Stimulated activated CD4-positive, alpha-beta T cell treated with anti-CD3 and anti-CD28 coated beads, Interleukin-12 subunit alpha, Interleukin-12 subunit beta, amount 100 ng/mL, for 24 hours (primary cell): ENCODE measurements at regions not wholly inside any gene's neighbourhood (a gene's known extent, or its start where the extent isn't known, plus 50 kb on each side); places are given as distances from the start of the nearest gene placed in this dataset.

Experiments
- DNase-seq, 2 experiments: peaks; one replicate each; pipeline ENCODE4 v3.0.0-alpha.2; 2020; ENCODE audit warnings: low read depth in 2 of 2

- DNase-seq = no peak
These were observed 1391.1 kb downstream of the SUCLG1 start for GRCh38 chr2:83067947-83068346.

GRCh38 chr2:83063933-83064332 is 1395.1 kb downstream of the SUCLG1 start:
- DNase-seq = no peak

- no peak for DNase-seq
These were observed 1395.6 kb downstream of the SUCLG1 start for GRCh38 chr2:83063511-83063910.

DNA sequence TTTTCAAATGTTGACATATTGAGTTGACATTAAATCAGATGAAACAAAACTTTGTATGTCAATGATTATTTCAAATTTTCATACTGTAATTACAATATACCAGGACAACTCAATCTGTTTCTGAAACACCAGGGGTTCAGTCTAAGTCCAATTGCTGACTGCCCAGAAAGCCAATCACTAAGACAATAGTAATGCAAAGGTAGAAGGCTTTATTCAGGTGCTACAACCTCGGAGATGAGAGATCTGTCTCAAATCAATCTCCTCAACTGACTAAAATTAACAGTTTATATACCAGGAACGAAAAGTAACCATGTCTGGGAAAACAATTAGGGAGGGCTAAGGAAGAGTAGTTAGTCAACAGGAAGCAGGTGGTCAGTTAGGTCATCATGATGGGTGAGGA is 1400.4 kb downstream of the SUCLG1 start:
- no peak for DNase-seq

GRCh38 chr2:83055376-83056010 is 1403.6 kb downstream of the SUCLG1 start:
- DNase-seq = no peak

- DNase-seq = no peak
These were observed 1404.3 kb downstream of the SUCLG1 start for GRCh38 chr2:83054751-83055150.

DNA sequence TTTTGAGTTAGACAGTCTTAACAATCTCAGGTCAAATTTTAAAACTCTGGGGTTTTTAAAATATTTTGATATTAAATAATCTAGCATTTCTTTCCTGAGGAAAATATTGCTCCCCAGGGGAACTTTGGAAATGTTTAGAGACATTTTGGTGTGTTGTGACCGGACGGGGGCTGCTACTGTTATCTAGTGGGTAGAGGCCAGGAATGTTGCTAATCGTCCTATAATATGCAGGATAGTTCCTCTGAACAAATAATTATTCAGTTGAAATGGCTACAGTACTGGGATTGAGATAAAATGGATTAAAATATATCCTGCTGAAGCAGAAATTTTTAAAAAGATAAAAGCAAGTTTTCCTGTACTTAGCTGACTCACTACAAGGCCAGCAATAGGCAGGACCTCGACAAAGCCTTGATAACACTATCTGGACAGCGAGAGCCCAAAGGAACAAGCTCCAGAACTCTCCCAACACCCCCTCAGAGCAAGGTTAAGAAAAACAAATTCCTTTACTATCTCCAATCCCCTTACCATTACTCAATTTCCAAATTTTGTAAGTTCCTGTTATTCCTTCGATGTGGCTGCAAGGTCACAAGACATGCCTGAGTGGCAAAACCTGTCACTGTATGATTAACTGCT is 1407.4 kb downstream of the SUCLG1 start:
- no peak for DNase-seq

- DNase-seq = no peak
These were observed 1417.0 kb downstream of the SUCLG1 start for GRCh38 chr2:83042053-83042452.

DNA sequence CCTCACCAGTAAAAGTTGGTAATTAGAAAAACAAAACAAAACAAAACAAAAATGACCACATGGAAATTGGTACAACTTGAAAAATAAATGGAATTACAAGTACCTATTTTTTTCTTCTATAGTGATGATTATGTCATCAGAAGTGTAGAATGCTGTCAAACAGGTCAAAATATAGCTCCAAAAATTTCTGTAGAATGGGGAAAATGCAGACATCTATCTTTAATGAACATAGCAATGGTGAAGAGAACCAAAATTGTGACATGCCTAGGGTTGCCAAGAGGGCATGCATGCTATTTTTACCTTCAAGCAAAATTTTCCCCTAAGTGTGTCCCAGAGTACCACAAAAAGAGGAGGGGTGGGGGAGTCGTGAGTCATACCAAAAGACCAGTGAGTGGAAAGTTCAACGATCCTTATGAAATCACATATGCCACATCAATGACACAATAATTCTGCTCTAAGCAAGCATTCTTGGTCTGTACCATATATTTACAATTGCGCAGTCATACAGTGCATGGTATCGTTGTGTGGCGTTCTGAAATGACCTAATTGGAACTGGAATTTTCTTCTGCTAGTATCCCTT is 1436.4 kb downstream of the SUCLG1 start:
- DNase-seq = no peak

DNA sequence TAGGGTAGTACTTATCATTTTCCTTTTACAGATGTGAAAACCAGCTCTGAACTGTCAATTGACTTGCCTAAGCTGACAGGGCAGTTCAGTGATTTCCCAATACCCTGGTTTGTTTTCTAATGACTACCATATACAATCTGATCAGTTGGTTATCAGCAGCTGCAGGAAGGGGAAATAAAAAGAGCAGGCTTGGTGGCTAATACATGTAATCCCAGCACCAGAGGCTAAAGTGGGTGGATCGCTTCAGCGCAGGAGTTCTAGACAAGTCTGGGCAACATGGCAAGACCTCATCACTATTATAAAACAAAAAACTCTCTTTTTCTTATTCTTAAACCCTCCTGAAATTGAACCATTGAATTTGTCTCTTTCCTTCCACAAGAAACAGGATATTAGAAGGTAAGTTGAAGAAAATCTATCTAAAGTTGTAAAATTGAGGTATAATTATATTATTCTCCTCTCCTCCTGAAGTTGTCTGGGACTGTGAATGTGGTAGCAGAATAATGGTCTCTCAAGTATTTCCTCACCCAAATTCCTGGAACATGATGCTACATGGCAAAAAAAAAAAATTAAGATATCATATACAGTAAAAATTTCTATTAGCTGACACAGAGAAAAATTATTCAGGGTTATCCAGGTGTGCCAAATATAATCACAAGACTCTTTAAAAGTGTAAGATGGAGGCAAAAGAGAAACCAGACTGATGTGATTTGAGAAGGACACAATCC is 1441.6 kb downstream of the SUCLG1 start:
- DNase-seq = no peak

DNA sequence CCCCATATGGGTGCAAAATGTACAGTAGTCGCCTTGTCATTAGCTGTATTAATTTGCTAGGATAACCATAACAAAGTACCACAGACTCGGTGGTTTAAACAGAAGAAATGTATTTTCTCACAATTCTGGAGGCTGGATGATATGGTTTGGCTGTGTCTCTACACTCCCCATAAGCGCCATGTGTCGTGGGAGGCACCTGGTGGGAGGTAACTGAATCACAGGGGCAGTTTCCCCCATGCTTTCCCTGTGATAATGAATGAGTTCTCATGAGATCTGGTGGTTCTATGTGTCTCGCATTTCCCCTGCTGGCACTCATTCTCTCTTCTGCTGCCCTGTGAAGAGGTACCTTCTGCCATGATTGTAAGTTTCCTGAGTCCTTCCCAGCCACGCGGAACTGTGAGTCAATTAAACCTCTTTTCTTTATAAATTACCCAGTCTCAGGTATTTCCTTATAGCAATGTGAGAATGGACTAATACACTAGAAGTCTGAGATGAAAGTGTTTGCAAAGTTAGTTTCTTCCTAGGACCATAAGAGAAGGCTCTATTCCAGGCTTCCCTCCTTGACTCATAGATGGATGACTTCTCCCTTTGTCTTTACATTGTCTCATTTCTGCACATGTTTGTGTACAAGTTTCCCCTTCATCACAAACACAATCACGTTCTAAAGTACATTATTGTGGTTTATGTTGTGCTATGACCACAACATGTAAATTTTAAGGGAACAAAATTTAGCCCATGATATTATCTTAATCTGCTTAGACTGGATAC is 1442.6 kb downstream of the SUCLG1 start:
- DNase-seq = no peak

GRCh38 chr2:83015900-83016299 is 1443.2 kb downstream of the SUCLG1 start:
- DNase-seq = no peak

DNA sequence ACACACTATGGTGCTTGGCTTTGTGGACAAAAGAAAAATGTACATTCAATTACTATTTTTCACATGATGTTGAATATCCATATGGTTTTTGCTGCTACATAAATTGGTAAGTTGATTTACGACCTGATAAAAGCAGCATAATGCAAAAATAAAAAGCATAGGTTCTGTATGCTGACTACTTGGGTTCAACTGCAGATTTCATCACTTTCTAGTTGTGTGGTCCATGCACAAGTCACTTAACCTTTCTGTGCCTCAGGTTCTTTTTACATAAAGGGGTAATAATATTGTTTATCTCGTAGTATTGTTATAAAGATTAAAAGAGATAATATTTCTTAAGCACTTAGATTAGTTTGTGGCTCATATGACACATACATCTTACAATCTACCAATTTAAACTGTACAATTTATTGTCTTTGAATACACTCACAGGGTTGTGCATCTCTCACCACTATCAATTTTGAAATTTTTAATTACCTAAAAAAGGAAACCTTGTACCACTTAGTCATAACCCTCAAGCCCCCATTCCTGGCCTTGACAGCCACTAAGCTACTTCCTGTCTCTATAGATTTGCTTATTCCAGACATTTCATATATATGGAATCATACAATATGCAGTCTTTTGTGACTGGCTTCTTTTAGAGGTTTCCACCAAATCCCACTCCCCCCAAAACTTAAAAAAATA is 1443.9 kb downstream of the SUCLG1 start:
- DNase-seq = no peak

DNA sequence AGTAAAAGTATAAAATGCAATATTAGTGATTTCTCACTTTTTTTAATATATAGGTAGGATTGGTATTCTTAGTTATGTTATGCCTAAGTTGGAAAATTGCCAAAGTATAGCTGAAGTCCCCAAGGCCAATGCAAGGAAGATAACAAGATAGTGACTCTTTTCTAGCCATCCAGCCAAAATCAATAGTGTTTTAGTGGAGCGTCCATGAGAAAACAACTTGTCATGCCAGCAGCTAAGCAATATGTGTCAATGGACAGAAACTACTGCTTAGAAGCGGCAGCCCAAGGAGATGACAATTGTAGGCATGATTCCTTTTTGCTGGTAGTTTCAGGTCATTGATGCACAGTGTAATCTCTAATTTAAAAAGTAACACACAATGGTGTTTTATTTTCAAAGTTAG is 1444.6 kb downstream of the SUCLG1 start:
- DNase-seq = no peak

- no peak for DNase-seq
These were observed 1452.1 kb downstream of the SUCLG1 start for GRCh38 chr2:83006961-83007360.

DNA sequence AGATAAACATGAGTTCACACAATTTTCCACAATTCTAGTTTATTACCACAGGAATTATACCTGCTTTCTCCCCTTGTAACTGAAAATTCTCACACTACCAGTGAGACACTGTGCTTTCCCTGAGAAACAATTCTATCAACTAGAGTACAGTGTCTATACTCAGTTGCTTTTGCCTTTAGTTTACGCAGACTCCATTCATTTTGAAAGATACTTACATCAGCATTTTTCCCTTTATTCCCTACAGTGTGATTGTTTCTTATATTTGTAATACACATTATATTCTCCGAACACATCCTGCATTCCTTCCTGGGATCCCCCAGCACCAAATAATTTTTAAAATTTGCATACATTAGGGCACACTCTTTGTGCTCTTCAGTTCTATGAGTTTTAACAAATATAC is 1455.5 kb downstream of the SUCLG1 start:
- DNase-seq = no peak

DNA sequence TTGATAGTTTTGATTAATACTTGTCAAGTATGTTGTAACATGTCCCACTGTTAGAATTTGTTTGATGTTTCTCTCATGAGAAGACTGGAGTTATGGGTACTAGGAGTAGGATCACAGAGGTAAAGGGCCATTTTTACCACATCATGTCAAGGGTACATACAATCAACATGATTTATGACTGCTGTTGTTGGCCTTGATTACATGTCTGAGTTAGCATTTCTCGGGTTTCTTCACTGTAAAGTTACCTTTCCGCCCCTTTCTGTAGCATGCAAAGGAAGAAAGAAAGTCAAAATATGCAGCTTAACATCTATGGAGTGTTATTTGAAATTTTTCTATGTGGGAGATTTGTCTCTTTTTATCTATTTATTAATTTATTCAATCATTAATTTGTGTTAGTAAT is 1456.4 kb downstream of the SUCLG1 start:
- DNase-seq = no peak

- DNase-seq = no peak
These were observed 1460.3 kb downstream of the SUCLG1 start for GRCh38 chr2:82998781-82999180.

DNA sequence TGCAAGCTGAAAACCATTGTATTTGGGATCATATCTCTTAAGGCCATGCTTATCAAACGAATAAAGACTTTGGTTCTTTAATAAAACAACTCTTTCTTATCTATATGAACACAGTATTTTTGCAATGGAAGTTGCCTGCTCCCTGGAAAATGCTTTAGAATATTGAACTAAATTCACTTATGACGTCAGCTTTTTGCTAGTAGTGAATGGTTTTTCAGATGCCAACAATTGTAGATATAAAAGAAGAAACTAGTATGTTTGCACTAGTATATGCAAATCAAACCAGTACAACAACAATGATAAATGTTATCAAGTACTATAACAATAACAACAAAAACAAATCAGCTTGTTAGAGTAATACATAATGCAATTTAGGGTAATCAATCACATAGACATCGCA is 1462.9 kb downstream of the SUCLG1 start:
- no peak for DNase-seq

DNA sequence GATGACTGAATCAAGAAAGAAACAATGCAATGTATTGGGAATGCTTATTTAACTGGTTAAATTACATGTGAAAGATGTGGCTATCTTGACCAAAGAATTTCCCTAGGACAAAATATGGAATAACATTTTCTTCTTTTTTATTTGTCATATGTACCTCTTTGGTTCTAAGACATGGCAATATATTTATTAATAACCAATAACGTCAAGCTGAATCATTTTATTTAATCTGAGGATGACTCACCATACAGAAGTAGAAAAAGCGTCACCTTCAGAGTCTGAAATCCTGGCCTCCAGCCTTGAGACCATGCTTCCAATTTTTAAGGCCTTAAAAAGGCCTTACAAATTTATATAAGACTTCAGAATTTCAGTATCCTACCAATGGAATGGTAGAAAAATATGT is 1464.9 kb downstream of the SUCLG1 start:
- no peak for DNase-seq

DNA sequence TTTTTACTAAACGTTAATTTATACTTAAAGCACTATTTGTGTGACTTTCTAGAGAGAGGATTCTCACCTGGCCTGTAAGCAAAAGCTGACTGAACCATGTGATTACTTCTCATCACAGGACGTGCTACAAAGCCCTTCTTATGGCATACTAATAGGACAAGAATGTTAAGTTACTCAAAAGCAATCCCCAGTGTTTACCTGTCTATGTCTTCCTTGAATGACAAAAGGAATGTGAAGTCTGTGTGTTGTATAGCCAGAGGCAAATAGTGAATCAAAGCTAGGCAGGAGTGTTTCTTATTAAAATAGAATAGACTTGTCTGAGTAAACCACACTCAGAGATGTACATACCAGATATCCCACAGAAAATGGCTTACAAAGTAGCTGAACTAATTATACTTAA is 1465.5 kb downstream of the SUCLG1 start:
- no peak for DNase-seq

DNA sequence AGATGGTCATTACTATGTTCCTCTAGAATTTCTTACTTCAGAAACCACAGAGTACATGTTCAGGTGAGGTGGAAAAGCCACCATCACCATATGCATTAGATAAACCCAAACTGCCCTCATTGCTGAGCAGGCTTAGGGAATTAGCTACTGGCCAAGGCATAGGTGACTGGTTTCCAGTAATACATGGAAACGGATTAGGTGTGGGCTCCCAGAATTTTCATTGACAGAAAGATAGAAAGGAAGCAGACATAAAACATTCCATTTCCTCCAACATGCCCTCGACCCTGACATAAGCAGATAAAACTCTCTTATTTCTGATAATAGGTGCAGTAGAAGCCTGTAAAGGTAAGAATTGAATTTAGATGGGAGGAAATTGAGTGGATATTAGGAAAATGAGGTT is 1466.1 kb downstream of the SUCLG1 start:
- no peak for DNase-seq
